DND-41 (cell line): ENCODE measurements at regions not wholly inside any gene's neighbourhood (a gene's known extent, or its start where the extent isn't known, plus 50 kb on each side); places are given as distances from the start of the nearest gene placed in this dataset.
A peak's percentile ranks its signal among the peaks of the same experiment; 100 is the strongest.

Source experiments
- ATAC-seq: fragments of 200-7000 bp; cut with Tn5 transposase; 3 replicates; pipeline ENCODE4 v1.9.1; 2021; ENCODE audit warnings: low read depth; ENCODE audit not compliant: insufficient read depth
- DNase-seq: peaks from one replicate; pipeline ENCODE4 v3.0.0-alpha.2; 2020
- H2AFZ ChIP-seq: 2 replicates; pipeline ENCODE4 v1.6.0; 2012; ENCODE audit warnings: low read depth, low read length
- H3K27ac ChIP-seq: 2 replicates; pipeline ENCODE4 v1.5.1; 2012; ENCODE audit warnings: low read length, inconsistent platforms
- H3K27me3 ChIP-seq: fragments of 200-600 bp; sonication (generic); 2 replicates; pipeline ENCODE4 v1.6.0; 2012; ENCODE audit warnings: low read length, mild to moderate bottlenecking, inconsistent platforms; ENCODE audit not compliant: insufficient read depth, poor library complexity
- H3K36me3 ChIP-seq: 2 replicates; pipeline ENCODE4 v1.5.1; 2012; ENCODE audit warnings: low read length, inconsistent platforms; ENCODE audit not compliant: insufficient read depth
- H3K4me1 ChIP-seq: 2 replicates; pipeline ENCODE4 v1.5.1; 2012; ENCODE audit warnings: mild to moderate bottlenecking, low read length; ENCODE audit not compliant: insufficient read depth
- H3K4me2 ChIP-seq: 2 replicates; pipeline ENCODE4 v1.6.0; 2012; ENCODE audit warnings: mild to moderate bottlenecking, moderate library complexity, low read length, inconsistent platforms; ENCODE audit not compliant: insufficient read depth
- H3K4me3 ChIP-seq, 2 experiments: fragments of 200-600 bp in 1 of 2; shearing (Covaris generic) in 1 of 2; 2 replicates each; pipeline ENCODE4 v1.5.1; 2012 to 2016; ENCODE audit warnings: inconsistent platforms in 2 of 2, low read length in 2 of 2, mild to moderate bottlenecking in 2 of 2, low read depth in 1 of 2, moderate library complexity in 1 of 2
- H3K79me2 ChIP-seq: 2 replicates; pipeline ENCODE4 v1.6.0; 2012; ENCODE audit warnings: low read length, inconsistent platforms; ENCODE audit not compliant: insufficient read depth
- H3K9ac ChIP-seq: 2 replicates; pipeline ENCODE4 v1.6.0; 2012; ENCODE audit warnings: low read depth, mild to moderate bottlenecking, inconsistent platforms, low read length, moderate library complexity
- H3K9me3 ChIP-seq: 2 replicates; pipeline ENCODE4 v1.5.1; 2012; ENCODE audit warnings: low read length, moderate library complexity, mild to moderate bottlenecking, inconsistent platforms; ENCODE audit not compliant: insufficient read depth, severe bottlenecking
- H4K20me1 ChIP-seq: 2 replicates; pipeline ENCODE4 v1.6.0; 2012; ENCODE audit warnings: low read length; ENCODE audit not compliant: insufficient read depth
- CTCF ChIP-seq: IDR thresholded peaks from 2 replicates; pipeline ENCODE4 v1.5.1; 2012; ENCODE audit warnings: borderline replicate concordance, low read length, moderate library complexity, mild to moderate bottlenecking; ENCODE audit not compliant: poor library complexity, severe bottlenecking; ENCODE audit errors: extremely low read depth
- EZH2 ChIP-seq: IDR thresholded peaks from 3 replicates; pipeline ENCODE4 v1.6.1; 2012; ENCODE audit warnings: borderline replicate concordance, low read depth, mild to moderate bottlenecking, moderate library complexity, low read length, inconsistent platforms; ENCODE audit not compliant: severe bottlenecking

- Histone ChIP-seq H2AFZ (no peak overlapping the region), H3K4me3 (no peak overlapping the region), H3K4me1 (no peaks in the 10 kb centered on the region), H3K27ac (no peak overlapping the region), H3K79me2 (no peaks in the 10 kb centered on the region), H3K36me3 (no peaks in the 10 kb centered on the region), H3K4me2 (no peak overlapping the region), H3K27me3 (no peaks in the 10 kb centered on the region), H4K20me1 (no peaks in the 10 kb centered on the region), H3K9me3 (peaks cover 5% of the 10 kb centered on the region), H3K9ac (no peak overlapping the region)
- ATAC-seq (no peak), DNase-seq (no peak)
- TF ChIP-seq EZH2: no peak
- no peak for TF ChIP-seq CTCF
These were observed 1233.3 kb upstream of the PABPC4L start for GRCh38 chr4:135434936-135435335.

GRCh38 chr4:135429528-135429927 is 1227.9 kb upstream of the PABPC4L start:
- DNase-seq: no peak
- no peak for ATAC-seq
- H3K27me3 ChIP-seq: no peaks in the 10 kb centered on the region

GRCh38 chr4:135418353-135418752 is 1216.8 kb upstream of the PABPC4L start:
- Histone ChIP-seq H3K36me3 (no peaks in the 10 kb centered on the region), H3K4me2 (no peak overlapping the region), H3K4me1 (no peaks in the 10 kb centered on the region), H3K27me3 (no peaks in the 10 kb centered on the region), H3K9me3 (no peaks in the 10 kb centered on the region), H3K9ac (no peak overlapping the region), H3K27ac (no peak overlapping the region), H3K79me2 (no peaks in the 10 kb centered on the region), H2AFZ (no peak overlapping the region), H3K4me3 (no peak overlapping the region), H4K20me1 (no peaks in the 10 kb centered on the region)
- DNase-seq: no peak
- TF ChIP-seq CTCF: peak; percentile 41
- no peak for TF ChIP-seq EZH2
- no peak for ATAC-seq

More at GRCh38 chr4:135429528-135429927, 1227.9 kb upstream of the PABPC4L start:
- H4K20me1 ChIP-seq: no peaks in the 10 kb centered on the region
- no peak overlapping the region for H3K9ac ChIP-seq
- H3K9me3 ChIP-seq: no peaks in the 10 kb centered on the region
- no peaks in the 10 kb centered on the region for H3K79me2 ChIP-seq
- TF ChIP-seq CTCF: no peak
- TF ChIP-seq EZH2: no peak
- no peaks in the 10 kb centered on the region for H3K36me3 ChIP-seq
- H3K4me2 ChIP-seq: no peak overlapping the region
- H2AFZ ChIP-seq: no peak overlapping the region
- no peak overlapping the region for H3K4me3 ChIP-seq
- H3K4me1 ChIP-seq: no peaks in the 10 kb centered on the region
- H3K27ac ChIP-seq: no peak overlapping the region

- H3K4me2 ChIP-seq: no peak overlapping the region
- H2AFZ ChIP-seq: no peak overlapping the region
- ATAC-seq: no peak
- no peaks in the 10 kb centered on the region for H3K9me3 ChIP-seq
- H4K20me1 ChIP-seq: no peaks in the 10 kb centered on the region
- H3K27me3 ChIP-seq: no peaks in the 10 kb centered on the region
- no peak overlapping the region for H3K4me3 ChIP-seq
- no peaks in the 10 kb centered on the region for H3K36me3 ChIP-seq
- H3K79me2 ChIP-seq: no peaks in the 10 kb centered on the region
- TF ChIP-seq EZH2: no peak
- no peak for TF ChIP-seq CTCF
- no peak overlapping the region for H3K9ac ChIP-seq
- no peak overlapping the region for H3K27ac ChIP-seq
- no peaks in the 10 kb centered on the region for H3K4me1 ChIP-seq
- no peak for DNase-seq
These were observed 1210.6 kb upstream of the PABPC4L start for GRCh38 chr4:135412213-135412612.
